IMR-90 (cell line): ENCODE measurements at regions not wholly inside any gene's neighbourhood (a gene's known extent, or its start where the extent isn't known, plus 50 kb on each side); places are given as distances from the start of the nearest gene placed in this dataset.

Source experiments
- ATAC-seq: fragments of 200-7000 bp; cut with Tn5 transposase; 2 replicates; pipeline ENCODE4 v1.9.1; 2020; ENCODE audit warnings: low read depth, mild to moderate bottlenecking, moderate library complexity
- BruUV-seq: library from RNA; stranded (reverse); fragments of 400-500 nt; replicated peaks from 2 replicates; lab custom pipeline; 2021; lab: Mats Ljungman, UMichigan
- CTCF ChIA-PET: fragments of 300-600 bp; formaldehyde crosslinking; extraction: SDS; loops from one replicate; lab custom pipeline; 2021; ENCODE audit warnings: antibody characterized with exemption; lab: Yijun Ruan, JAX
- POLR2A ChIA-PET: fragments of 300-600 bp; sonication (Branson Sonifier 250); formaldehyde crosslinking; loops from one replicate; lab custom pipeline; 2022; ENCODE audit warnings: antibody characterized with exemption; ENCODE audit not compliant: unreplicated experiment; lab: Charles Lee
- DNase-seq: peaks from one replicate; pipeline ENCODE4 v3.0.0; 2013
- H2AFZ ChIP-seq: replicated peaks from 2 replicates; pipeline ENCODE3; 2013; ENCODE audit warnings: low read length, mild to moderate bottlenecking; ENCODE audit not compliant: poor library complexity
- H2AK5ac ChIP-seq: 2 replicates; pipeline ENCODE4 v1.6.1; 2013; ENCODE audit warnings: low read depth, low read length, inconsistent platforms
- H2AK9ac ChIP-seq: replicated peaks from 2 replicates; pipeline ENCODE3; 2013; ENCODE audit warnings: mild to moderate bottlenecking, low read depth, low read length, moderate library complexity; ENCODE audit not compliant: poor library complexity
- H2BK120ac ChIP-seq: 2 replicates; pipeline ENCODE4 v1.6.1; 2013; ENCODE audit warnings: low read depth, low read length, inconsistent platforms
- H2BK15ac ChIP-seq: 3 replicates; pipeline ENCODE4 v1.6.1; 2013; ENCODE audit warnings: low read depth, low read length, inconsistent platforms
- H2BK20ac ChIP-seq: 2 replicates; pipeline ENCODE4 v1.6.1; 2013; ENCODE audit warnings: low read depth, mild to moderate bottlenecking, inconsistent platforms, low read length, moderate library complexity
- H2BK5ac ChIP-seq: 2 replicates; pipeline ENCODE4 v1.6.1; 2013; ENCODE audit warnings: mild to moderate bottlenecking, low read depth, low read length, inconsistent platforms; ENCODE audit not compliant: poor library complexity, severe bottlenecking
- H3K14ac ChIP-seq: replicated peaks from 2 replicates; pipeline ENCODE4 v1.6.1; 2013; ENCODE audit warnings: low read depth, low read length, inconsistent platforms
- H3K18ac ChIP-seq: 2 replicates; pipeline ENCODE4 v1.6.1; 2013; ENCODE audit warnings: low read depth, low read length, control low read depth
- H3K23ac ChIP-seq: 2 replicates; pipeline ENCODE4 v1.6.1; 2013; ENCODE audit warnings: low read depth, low read length, inconsistent platforms
- H3K27ac ChIP-seq: 2 replicates; pipeline ENCODE4 v1.5.1; 2013; ENCODE audit warnings: mild to moderate bottlenecking, control low read depth, low read length; ENCODE audit not compliant: insufficient read depth
- H3K27me3 ChIP-seq: 2 replicates; pipeline ENCODE4 v1.6.1; 2013; ENCODE audit warnings: low read length; ENCODE audit not compliant: control insufficient read depth, insufficient read depth
- H3K36me3 ChIP-seq: 2 replicates; pipeline ENCODE4 v1.6.1; 2013; ENCODE audit warnings: low read length, mixed read lengths; ENCODE audit not compliant: control insufficient read depth, insufficient read depth
- H3K4ac ChIP-seq: 2 replicates; pipeline ENCODE4 v1.6.1; 2013; ENCODE audit warnings: low read depth, low read length, inconsistent platforms
- H3K4me1 ChIP-seq: 2 replicates; pipeline ENCODE4 v1.6.1; 2013; ENCODE audit warnings: low read length, mixed read lengths; ENCODE audit not compliant: control insufficient read depth, insufficient read depth
- H3K4me2 ChIP-seq: 2 replicates; pipeline ENCODE4 v1.6.1; 2013; ENCODE audit warnings: low read depth, mild to moderate bottlenecking, control low read depth, low read length, moderate library complexity
- H3K4me3 ChIP-seq: 2 replicates; pipeline ENCODE4 v1.5.1; 2013; ENCODE audit warnings: low read depth, mild to moderate bottlenecking, control low read depth, low read length, moderate library complexity; ENCODE audit not compliant: insufficient read depth
- H3K56ac ChIP-seq: 2 replicates; pipeline ENCODE4 v1.6.1; 2013; ENCODE audit warnings: low read length, inconsistent platforms; ENCODE audit not compliant: insufficient read depth; ENCODE audit errors: extremely low read depth
- H3K79me1 ChIP-seq, 2 experiments: 2 replicates each; pipeline ENCODE4 v1.6.1; 2013; ENCODE audit warnings: low read length in 2 of 2, inconsistent platforms in 1 of 2, low read depth in 1 of 2
- H3K9ac ChIP-seq: 2 replicates; pipeline ENCODE4 v1.6.1; 2013; ENCODE audit warnings: low read depth, low read length, control low read depth
- H3K9me1 ChIP-seq: 2 replicates; pipeline ENCODE4 v1.6.1; 2013; ENCODE audit warnings: low read length, inconsistent platforms; ENCODE audit not compliant: insufficient read depth
- H3K9me3 ChIP-seq: 2 replicates; pipeline ENCODE4 v1.6.1; 2013; ENCODE audit warnings: low read length; ENCODE audit not compliant: control insufficient read depth, insufficient read depth
- H4K20me1 ChIP-seq: 2 replicates; pipeline ENCODE4 v1.6.1; 2013; ENCODE audit warnings: low read length, inconsistent platforms; ENCODE audit not compliant: insufficient read depth
- H4K5ac ChIP-seq: 2 replicates; pipeline ENCODE4 v1.6.1; 2013; ENCODE audit warnings: mild to moderate bottlenecking, low read depth, low read length, control low read depth
- H4K8ac ChIP-seq, 2 experiments: 2 replicates each; pipeline ENCODE4 v1.6.1; 2013; ENCODE audit warnings: low read depth in 2 of 2, low read length in 2 of 2, control low read depth in 1 of 2, inconsistent platforms in 1 of 2
- H4K91ac ChIP-seq: 2 replicates; pipeline ENCODE4 v1.6.1; 2013; ENCODE audit warnings: low read depth, low read length, inconsistent platforms; ENCODE audit not compliant: insufficient read depth
- BHLHE40 ChIP-seq: fragments of 150-350 bp; IDR thresholded peaks from 2 replicates; pipeline ENCODE4 v1.6.1; 2016; ENCODE audit warnings: mild to moderate bottlenecking, low read depth, low read length
- CEBPB ChIP-seq: IDR thresholded peaks from 2 replicates; pipeline ENCODE4 v1.6.1; 2012; ENCODE audit warnings: low read depth, low read length, improper control_type of control experiment
- CHD1 ChIP-seq: IDR thresholded peaks from 2 replicates; pipeline ENCODE4 v1.6.1; 2012; ENCODE audit warnings: low read depth, low read length, improper control_type of control experiment
- MAFK ChIP-seq: IDR thresholded peaks from 2 replicates; pipeline ENCODE4 v1.6.1; 2012; ENCODE audit warnings: low read depth, low read length, improper control_type of control experiment
- MAZ ChIP-seq: IDR thresholded peaks from 2 replicates; pipeline ENCODE4 v1.6.1; 2012; ENCODE audit warnings: low read depth, mild to moderate bottlenecking, low read length, improper control_type of control experiment, moderate library complexity, borderline replicate concordance
- MXI1 ChIP-seq: IDR thresholded peaks from 2 replicates; pipeline ENCODE4 v1.6.1; 2012; ENCODE audit warnings: low read depth, mild to moderate bottlenecking, low read length, moderate library complexity, borderline replicate concordance
- POLR2A ChIP-seq: IDR thresholded peaks from 2 replicates; pipeline ENCODE4 v1.6.1; 2012; ENCODE audit warnings: mild to moderate bottlenecking, low read depth, low read length
- RAD21 ChIP-seq: IDR thresholded peaks from 2 replicates; pipeline ENCODE4 v1.6.1; 2012; ENCODE audit warnings: low read length, improper control_type of control experiment
- RCOR1 ChIP-seq: IDR thresholded peaks from 2 replicates; pipeline ENCODE4 v1.6.1; 2012; ENCODE audit warnings: mild to moderate bottlenecking, low read length, improper control_type of control experiment; ENCODE audit not compliant: insufficient replicate concordance
- RFX5 ChIP-seq: IDR thresholded peaks from 2 replicates; pipeline ENCODE4 v1.8.0; 2012; ENCODE audit warnings: low read depth, mild to moderate bottlenecking, low read length, moderate library complexity
- SMC3 ChIP-seq: fragments of 150-350 bp; IDR thresholded peaks from 2 replicates; pipeline ENCODE4 v1.6.1; 2016; ENCODE audit warnings: low read depth, mild to moderate bottlenecking, antibody characterized with exemption, low read length, moderate library complexity
- WGBS, 2 experiments: methylation state at CpG; one replicate each; pipeline versions ENCODE4 v1.1.5 to v1.1.7; 2013; ENCODE audit warnings: missing lambda C conversion rate in 2 of 2; ENCODE audit not compliant: insufficient read length in 1 of 2; ENCODE audit errors: extremely low coverage in 2 of 2; 5-methylcytosine and 5-hydroxymethylcytosine counted together
- dilution Hi-C: fragments of 300-500 bp; cut with HindIII; formaldehyde crosslinking; loops from one replicate; pipeline ENCODE4 v1.14.3; 2018; ENCODE audit warnings: low sequenced_read_pairs; ENCODE audit not compliant: unreplicated experiment
- in situ Hi-C: fragments of 300-500 bp; cut with MboI; formaldehyde crosslinking; loops from 3 replicates; pipeline ENCODE4 v1.14.3; 2019; ENCODE audit warnings: low sequenced_read_pairs, inconsistent platforms, mixed read lengths
- intact Hi-C: fragments of 100-400 bp; cut with micrococcal nuclease; formaldehyde crosslinking; loops from 2 replicates; pipeline ENCODE4 v1.10.0; 2022
- TF ChIP-seq, protein P1 (sequence below): fragments of 150-350 bp; IDR thresholded peaks from 2 replicates; pipeline ENCODE4 v1.6.1; 2016; ENCODE audit warnings: low read depth, mild to moderate bottlenecking, low read length, moderate library complexity, borderline replicate concordance
- TF ChIP-seq, protein P2 (sequence below): conservative IDR thresholded peaks from 2 replicates; pipeline ENCODE4 v1.5.1; 2012; ENCODE audit warnings: mild to moderate bottlenecking, low read depth, low read length, improper control_type of control experiment
- TF ChIP-seq, protein P3 (sequence below): fragments of 150-350 bp; IDR thresholded peaks from 2 replicates; pipeline ENCODE4 v1.6.1; 2017; ENCODE audit warnings: mild to moderate bottlenecking, antibody characterized with exemption, low read length, low read depth

DNA sequence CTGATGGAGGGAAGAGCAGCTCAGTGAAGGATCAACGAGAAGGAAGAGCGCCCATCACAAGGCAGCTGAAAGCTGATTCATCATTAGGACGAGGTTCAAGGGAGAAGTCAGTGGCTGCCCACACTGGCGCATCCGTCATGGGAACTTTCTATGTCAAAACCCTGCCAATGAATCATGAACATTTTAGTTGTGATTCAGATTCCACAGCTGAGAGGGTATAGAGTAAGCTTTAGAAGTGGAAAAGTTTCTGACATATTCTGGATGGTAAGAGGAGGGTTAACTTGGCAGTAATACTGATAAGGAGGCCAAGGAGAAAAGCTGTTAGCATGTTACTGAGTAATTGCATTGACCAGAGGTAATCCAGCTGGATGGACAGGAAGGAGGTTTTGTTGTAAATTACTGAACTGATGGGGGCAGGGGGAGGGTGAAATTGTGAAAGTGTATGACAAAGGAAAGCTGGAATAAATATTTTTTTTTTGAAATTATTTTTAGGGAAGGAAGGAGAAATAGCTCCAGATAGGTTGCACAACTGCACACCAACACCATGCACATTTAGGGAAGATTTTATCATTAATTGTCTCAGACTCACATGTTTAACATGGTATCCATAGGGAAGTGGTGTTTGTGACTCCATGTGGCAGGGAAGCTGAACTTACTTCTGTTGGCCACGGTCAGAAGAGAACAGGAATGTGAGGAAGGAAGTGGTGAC lies 78.3 kb upstream of the NRP1 start:
- H2AK9ac ChIP-seq: no peak overlapping the region
- POLR2A ChIA-PET: no interaction called here
- no TSS peak for BruUV-seq
- TF ChIP-seq MXI1 (no peak), CEBPB (peak; percentile 69), RAD21 (no peak), SMC3 (no peak), RFX5 (no peak), MAZ (no peak), POLR2A (no peak), MAFK (peak; percentile 46; the same call in 1 of the 2 replicates), BHLHE40 (no peak), RCOR1 (peak; percentile 72), CHD1 (no peak)
- TF ChIP-seq, protein P1, sequence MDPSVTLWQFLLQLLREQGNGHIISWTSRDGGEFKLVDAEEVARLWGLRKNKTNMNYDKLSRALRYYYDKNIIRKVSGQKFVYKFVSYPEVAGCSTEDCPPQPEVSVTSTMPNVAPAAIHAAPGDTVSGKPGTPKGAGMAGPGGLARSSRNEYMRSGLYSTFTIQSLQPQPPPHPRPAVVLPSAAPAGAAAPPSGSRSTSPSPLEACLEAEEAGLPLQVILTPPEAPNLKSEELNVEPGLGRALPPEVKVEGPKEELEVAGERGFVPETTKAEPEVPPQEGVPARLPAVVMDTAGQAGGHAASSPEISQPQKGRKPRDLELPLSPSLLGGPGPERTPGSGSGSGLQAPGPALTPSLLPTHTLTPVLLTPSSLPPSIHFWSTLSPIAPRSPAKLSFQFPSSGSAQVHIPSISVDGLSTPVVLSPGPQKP: no peak
- TF ChIP-seq, protein P2, sequence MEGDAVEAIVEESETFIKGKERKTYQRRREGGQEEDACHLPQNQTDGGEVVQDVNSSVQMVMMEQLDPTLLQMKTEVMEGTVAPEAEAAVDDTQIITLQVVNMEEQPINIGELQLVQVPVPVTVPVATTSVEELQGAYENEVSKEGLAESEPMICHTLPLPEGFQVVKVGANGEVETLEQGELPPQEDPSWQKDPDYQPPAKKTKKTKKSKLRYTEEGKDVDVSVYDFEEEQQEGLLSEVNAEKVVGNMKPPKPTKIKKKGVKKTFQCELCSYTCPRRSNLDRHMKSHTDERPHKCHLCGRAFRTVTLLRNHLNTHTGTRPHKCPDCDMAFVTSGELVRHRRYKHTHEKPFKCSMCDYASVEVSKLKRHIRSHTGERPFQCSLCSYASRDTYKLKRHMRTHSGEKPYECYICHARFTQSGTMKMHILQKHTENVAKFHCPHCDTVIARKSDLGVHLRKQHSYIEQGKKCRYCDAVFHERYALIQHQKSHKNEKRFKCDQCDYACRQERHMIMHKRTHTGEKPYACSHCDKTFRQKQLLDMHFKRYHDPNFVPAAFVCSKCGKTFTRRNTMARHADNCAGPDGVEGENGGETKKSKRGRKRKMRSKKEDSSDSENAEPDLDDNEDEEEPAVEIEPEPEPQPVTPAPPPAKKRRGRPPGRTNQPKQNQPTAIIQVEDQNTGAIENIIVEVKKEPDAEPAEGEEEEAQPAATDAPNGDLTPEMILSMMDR: no peak
- TF ChIP-seq, protein P3, sequence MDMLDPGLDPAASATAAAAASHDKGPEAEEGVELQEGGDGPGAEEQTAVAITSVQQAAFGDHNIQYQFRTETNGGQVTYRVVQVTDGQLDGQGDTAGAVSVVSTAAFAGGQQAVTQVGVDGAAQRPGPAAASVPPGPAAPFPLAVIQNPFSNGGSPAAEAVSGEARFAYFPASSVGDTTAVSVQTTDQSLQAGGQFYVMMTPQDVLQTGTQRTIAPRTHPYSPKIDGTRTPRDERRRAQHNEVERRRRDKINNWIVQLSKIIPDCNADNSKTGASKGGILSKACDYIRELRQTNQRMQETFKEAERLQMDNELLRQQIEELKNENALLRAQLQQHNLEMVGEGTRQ: no peak

More for the DNA sequence above, 78.3 kb upstream of the NRP1 start:
- Histone ChIP-seq H3K56ac (peak overlapping the region; percentile 41; the same call in 1 of the 2 replicates), H3K14ac (peak overlapping the region; percentile 86), H3K9ac (no peak overlapping the region), H2BK20ac (peak overlapping the region; percentile 75; the same call in 1 of the 2 replicates), H2AFZ (peak overlapping the region; percentile 63), H3K4ac (peak overlapping the region; percentile 55), H3K27ac (peak overlapping the region; percentile 42; the same call in 1 of the 2 replicates), H3K79me1 (no peaks in the 10 kb centered on the region), H4K20me1 (no peaks in the 10 kb centered on the region), H3K4me2 (peak overlapping the region; percentile 81), H3K27me3 (peaks cover 1% of the 10 kb centered on the region; the same call in 1 of the 2 replicates), H2BK120ac (peak overlapping the region; percentile 85; the same call in 1 of the 2 replicates), H3K4me1 (peaks cover 10% of the 10 kb centered on the region), H3K18ac (peak overlapping the region; percentile 84), H3K36me3 (no peaks in the 10 kb centered on the region), H3K9me1 (peaks cover 8% of the 10 kb centered on the region), H3K23ac (peak overlapping the region; percentile 74; the same call in 1 of the 2 replicates), H4K91ac (no peak overlapping the region), H3K9me3 (no peaks in the 10 kb centered on the region), H4K5ac (peak overlapping the region; percentile 64), H4K8ac (peak overlapping the region in 1 of 2 experiments; percentile 30; a peak in 1 of 4 replicates), H2AK5ac (peak overlapping the region; percentile 75; the same call in 1 of the 2 replicates), H3K4me3 (no peak overlapping the region), H2BK15ac (peak overlapping the region; percentile 75; the same call in 2 of the 3 replicates), H2BK5ac (peak overlapping the region; percentile 56)
- dilution Hi-C loops: no loop called here
- in situ Hi-C loops: no loop called here
- intact Hi-C loops: no loop called here
- ATAC-seq (peak; percentile 90), DNase-seq (peak; percentile 92)
- CTCF ChIA-PET: interaction anchor here (0.6 kb wide), 1 partner anchor 713 kb away, joined by 3 read pairs; no protein-coding TSS in a partner anchor
- WGBS, 2 experiments: no CpG with 5 or more reads among the region's 6 CpGs
